Left hindlimb (tissue), 1 donor: ENCODE measurements at regions not wholly inside any gene's neighbourhood (a gene's known extent, or its start where the extent isn't known, plus 50 kb on each side); places are given as distances from the start of the nearest gene placed in this dataset.
"Not testable (repeated sequence)": the region's sequence is repeated elsewhere in the genome, so short reads cannot be mapped to it uniquely, and the experiment has no call there.

Source experiments
- DNase-seq: peaks from one replicate; pipeline ENCODE4 v3.0.0-alpha.2; 2018

GRCh38 chr6:150741633-150742200, 123.8 kb upstream of the MTHFD1L start:
- no peak for DNase-seq

- no peak for DNase-seq
Measured at GRCh38 chr6:150744522-150745260, 120.8 kb upstream of the MTHFD1L start.

GRCh38 chr6:150745896-150746295, 119.6 kb upstream of the MTHFD1L start:
- DNase-seq, result no peak

- DNase-seq, result no peak
Measured at GRCh38 chr6:150747155-150747554, 118.3 kb upstream of the MTHFD1L start.

- no peak for DNase-seq
Measured at GRCh38 chr6:150749091-150749670, 116.3 kb upstream of the MTHFD1L start.

GRCh38 chr6:150751296-150751695, 114.2 kb upstream of the MTHFD1L start:
- no peak for DNase-seq

- no peak for DNase-seq
Measured at GRCh38 chr6:150752409-150752808, 113.1 kb upstream of the MTHFD1L start.

- no peak for DNase-seq
Measured at GRCh38 chr6:150753371-150754064, 112.0 kb upstream of the MTHFD1L start.

GRCh38 chr6:150755042-150755441, 110.5 kb upstream of the MTHFD1L start:
- DNase-seq, result no peak

GRCh38 chr6:150755524-150755923, 110.0 kb upstream of the MTHFD1L start:
- DNase-seq, result no peak

GRCh38 chr6:150756173-150756572, 109.3 kb upstream of the MTHFD1L start:
- DNase-seq, result no peak

GRCh38 chr6:150757807-150758206, 107.7 kb upstream of the MTHFD1L start:
- not testable (repeated sequence) for DNase-seq

GRCh38 chr6:150759483-150759882, 106.0 kb upstream of the MTHFD1L start:
- DNase-seq, result no peak

- DNase-seq, result no peak
Measured at GRCh38 chr6:150761771-150762170, 103.7 kb upstream of the MTHFD1L start.

- DNase-seq, result no peak
Measured at GRCh38 chr6:150764334-150765066, 101.0 kb upstream of the MTHFD1L start.

- DNase-seq, result no peak
Measured at GRCh38 chr6:150765067-150765764, 100.3 kb upstream of the MTHFD1L start.

- DNase-seq, result peak; percentile 49
Measured at GRCh38 chr6:150766201-150766997, 99.1 kb upstream of the MTHFD1L start.

- DNase-seq, result no peak
Measured at GRCh38 chr6:150767161-150767560, 98.3 kb upstream of the MTHFD1L start.

GRCh38 chr6:150767571-150768018, 97.9 kb upstream of the MTHFD1L start:
- peak; percentile 56 for DNase-seq

GRCh38 chr6:150770637-150771036, 94.9 kb upstream of the MTHFD1L start:
- DNase-seq, result peak; percentile 44

- no peak for DNase-seq
Measured at GRCh38 chr6:150773969-150774368, 91.5 kb upstream of the MTHFD1L start.
